Vagina (tissue), 2 donors: ENCODE measurements at regions not wholly inside any gene's neighbourhood (a gene's known extent, or its start where the extent isn't known, plus 50 kb on each side); places are given as distances from the start of the nearest gene placed in this dataset.

Experiments used
- CTCF ChIP-seq, 3 experiments: fragments of 450-650 bp in 2 of 3; fragments of 200-600 bp in 1 of 3; sonication (generic) in 1 of 3; IDR thresholded peaks; one replicate each; pipeline ENCODE4 v1.5.1; 2017 to 2019; ENCODE audit warnings: antibody characterized with exemption in 3 of 3, mild to moderate bottlenecking in 2 of 3, moderate library complexity in 2 of 3
- POLR2AphosphoS5 ChIP-seq, 2 donors: sonication (generic); formaldehyde crosslinking; IDR thresholded peaks; one replicate each; pipeline ENCODE4 v1.9.0; 2017; ENCODE audit warnings: antibody characterized with exemption in 2 of 2, mild to moderate bottlenecking in 2 of 2, low read depth in 1 of 2; ENCODE audit not compliant: insufficient read depth in 1 of 2

GRCh38 chr2:60174146-60174545 lies 379.3 kb downstream of the BCL11A start:
- TF ChIP-seq CTCF (IDR thresholded peaks at IDR 0.05) (no peak), POLR2AphosphoS5 (IDR thresholded peaks at IDR 0.05; ENCODE audit: insufficient read depth in 1 of 2, low read depth in 1 of 2) (no peak)
